ENCODE measurements at regions not wholly inside any gene's neighbourhood (a gene's known extent, or its start where the extent isn't known, plus 50 kb on each side); places are given as distances from the start of the nearest gene placed in this dataset.
A peak's percentile ranks its signal among the peaks of the same experiment; 100 is the strongest.
"Not testable (repeated sequence)": the region's sequence is repeated elsewhere in the genome, so short reads cannot be mapped to it uniquely, and the experiment has no call there.

GRCh38 chr2:171266102-171266501 lies 105.4 kb upstream of the TLK1 start:
- DNase-seq: no peak

GRCh38 chr2:171261529-171261928 lies 100.8 kb upstream of the TLK1 start:
- DNase-seq: not testable (repeated sequence)

GRCh38 chr2:171260471-171261424 lies 100.1 kb upstream of the TLK1 start:
- DNase-seq: no peak

- DNase-seq: no peak
These were observed 94.0 kb upstream of the TLK1 start for GRCh38 chr2:171254666-171255065.

GRCh38 chr2:171253900-171254650 lies 93.4 kb upstream of the TLK1 start:
- DNase-seq: no peak

- DNase-seq: no peak
These were observed 92.6 kb upstream of the TLK1 start for GRCh38 chr2:171253279-171253678.

- DNase-seq: peak in 1 of 2 donors; percentile 8
These were observed 89.0 kb upstream of the TLK1 start for GRCh38 chr2:171249689-171250088.

GRCh38 chr2:171247741-171248662 lies 87.3 kb upstream of the TLK1 start:
- peak in 1 of 2 donors; percentile 38 for DNase-seq

GRCh38 chr2:171244970-171245782 lies 84.5 kb upstream of the TLK1 start:
- peak; percentile 74 for DNase-seq

GRCh38 chr2:171244466-171244969 lies 83.8 kb upstream of the TLK1 start:
- peak; percentile 81 to 89 for DNase-seq

- no peak for DNase-seq
These were observed 81.1 kb upstream of the TLK1 start for GRCh38 chr2:171241771-171242170.

- no peak for DNase-seq
These were observed 78.3 kb upstream of the TLK1 start for GRCh38 chr2:171238946-171239345.

GRCh38 chr2:171237751-171238505 lies 77.2 kb upstream of the TLK1 start:
- DNase-seq: peak in 1 of 2 donors; percentile 29

GRCh38 chr2:171235262-171235881 lies 74.7 kb upstream of the TLK1 start:
- DNase-seq: no peak

GRCh38 chr2:171230176-171230575 lies 69.5 kb upstream of the TLK1 start:
- no peak for DNase-seq

GRCh38 chr2:171228826-171229225 lies 68.1 kb upstream of the TLK1 start:
- DNase-seq: no peak

- DNase-seq: no peak
These were observed 66.5 kb upstream of the TLK1 start for GRCh38 chr2:171227066-171227782.

GRCh38 chr2:171226461-171226860 lies 65.8 kb upstream of the TLK1 start:
- no peak for DNase-seq

GRCh38 chr2:171225989-171226388 lies 65.3 kb upstream of the TLK1 start:
- no peak for DNase-seq
